ENCODE measurements at regions not wholly inside any gene's neighbourhood (a gene's known extent, or its start where the extent isn't known, plus 50 kb on each side); places are given as distances from the start of the nearest gene placed in this dataset.

- dilution Hi-C loops (cut with MboI; ENCODE audit: extremely low pct_ligation_motif_present, low sequenced_read_pairs): no loop called here
- H3K9me1 ChIP-seq (ENCODE audit: control insufficient read depth, extremely low read depth, insufficient read depth, low read length): no peaks in the 10 kb centered on the region
- H3K27me3 ChIP-seq (ENCODE audit: control insufficient read depth, extremely low read depth, insufficient read depth, low read length): peaks cover 16% of the 10 kb centered on the region
- H3K79me2 ChIP-seq (ENCODE audit: control insufficient read depth, insufficient read depth, low read length): no peaks in the 10 kb centered on the region
- no peak overlapping the region for H2AFZ ChIP-seq (ENCODE audit: control insufficient read depth, low read length)
- H3K27ac ChIP-seq (ENCODE audit: control insufficient read depth, insufficient read depth, low read length): no peak overlapping the region
- no peak for FAIRE-seq
- TF ChIP-seq EZH2 (IDR thresholded peaks at IDR 0.05; ENCODE audit: low read length) (no peak), CTCF (optimal IDR thresholded peaks at IDR 0.05 in 1 of 3, IDR thresholded peaks at IDR 0.05 in 1 of 3, conservative IDR thresholded peaks at IDR 0.05 in 1 of 3; ENCODE audit: extremely low read depth in 1 of 3, insufficient read depth in 2 of 3, low read length in 3 of 3) (no peak)
- H3K4me3 ChIP-seq (ENCODE audit: control insufficient read depth in 2 of 3, extremely low read depth in 1 of 3, insufficient read depth in 2 of 3, low read depth in 1 of 3, low read length in 3 of 3): no peak overlapping the region
- H3K4me2 ChIP-seq (ENCODE audit: control insufficient read depth, extremely low read depth, insufficient read depth, low read depth, low read length): no peak overlapping the region
- H4K20me1 ChIP-seq (ENCODE audit: control insufficient read depth, extremely low read depth, insufficient read depth, low read length): no peaks in the 10 kb centered on the region
- no peaks in the 10 kb centered on the region for H3K36me3 ChIP-seq (ENCODE audit: control insufficient read depth in 2 of 2, extremely low read depth in 1 of 2, insufficient read depth in 2 of 2, low read length in 2 of 2)
- DNase-seq (ENCODE audit: low read depth, low spot score): no peak
- no peak overlapping the region for H3K9ac ChIP-seq (ENCODE audit: control insufficient read depth, extremely low read depth, insufficient read depth, low read length)
- H3K9me3 ChIP-seq (ENCODE audit: control insufficient read depth, low read depth, low read length): no peaks in the 10 kb centered on the region
- no peaks in the 10 kb centered on the region for H3K4me1 ChIP-seq (ENCODE audit: control insufficient read depth, extremely low read depth, insufficient read depth, low read length)
These were observed 245.1 kb downstream of the KCNS3 start for GRCh38 chr2:18123577-18123976.

GRCh38 chr2:18123211-18123570 lies 244.7 kb downstream of the KCNS3 start:
- DNase-seq (ENCODE audit: low read depth, low spot score): no peak

More at GRCh38 chr2:18123211-18123570, 244.7 kb downstream of the KCNS3 start:
- H3K27me3 ChIP-seq (ENCODE audit: control insufficient read depth, extremely low read depth, insufficient read depth, low read length): peaks cover 16% of the 10 kb centered on the region
- H3K9me3 ChIP-seq (ENCODE audit: control insufficient read depth, low read depth, low read length): no peaks in the 10 kb centered on the region
- TF ChIP-seq CTCF (optimal IDR thresholded peaks at IDR 0.05 in 1 of 3, IDR thresholded peaks at IDR 0.05 in 1 of 3, conservative IDR thresholded peaks at IDR 0.05 in 1 of 3; ENCODE audit: extremely low read depth in 1 of 3, insufficient read depth in 2 of 3, low read length in 3 of 3) (no peak), EZH2 (IDR thresholded peaks at IDR 0.05; ENCODE audit: low read length) (no peak)
- no peaks in the 10 kb centered on the region for H3K4me1 ChIP-seq (ENCODE audit: control insufficient read depth, extremely low read depth, insufficient read depth, low read length)
- dilution Hi-C loops (cut with MboI; ENCODE audit: extremely low pct_ligation_motif_present, low sequenced_read_pairs): no loop called here
- H3K27ac ChIP-seq (ENCODE audit: control insufficient read depth, insufficient read depth, low read length): no peak overlapping the region
- no peaks in the 10 kb centered on the region for H3K9me1 ChIP-seq (ENCODE audit: control insufficient read depth, extremely low read depth, insufficient read depth, low read length)
- no peak overlapping the region for H3K4me3 ChIP-seq (ENCODE audit: control insufficient read depth in 2 of 3, extremely low read depth in 1 of 3, insufficient read depth in 2 of 3, low read depth in 1 of 3, low read length in 3 of 3)
- no peaks in the 10 kb centered on the region for H3K36me3 ChIP-seq (ENCODE audit: control insufficient read depth in 2 of 2, extremely low read depth in 1 of 2, insufficient read depth in 2 of 2, low read length in 2 of 2)
- H2AFZ ChIP-seq (ENCODE audit: control insufficient read depth, low read length): no peak overlapping the region
- H4K20me1 ChIP-seq (ENCODE audit: control insufficient read depth, extremely low read depth, insufficient read depth, low read length): no peaks in the 10 kb centered on the region
- H3K9ac ChIP-seq (ENCODE audit: control insufficient read depth, extremely low read depth, insufficient read depth, low read length): no peak overlapping the region
- FAIRE-seq: no peak
- no peaks in the 10 kb centered on the region for H3K79me2 ChIP-seq (ENCODE audit: control insufficient read depth, insufficient read depth, low read length)
- H3K4me2 ChIP-seq (ENCODE audit: control insufficient read depth, extremely low read depth, insufficient read depth, low read depth, low read length): no peak overlapping the region

All from keratinocyte (primary cell).